ENCODE measurements at regions not wholly inside any gene's neighbourhood (a gene's known extent, or its start where the extent isn't known, plus 50 kb on each side); places are given as distances from the start of the nearest gene placed in this dataset.

DNA sequence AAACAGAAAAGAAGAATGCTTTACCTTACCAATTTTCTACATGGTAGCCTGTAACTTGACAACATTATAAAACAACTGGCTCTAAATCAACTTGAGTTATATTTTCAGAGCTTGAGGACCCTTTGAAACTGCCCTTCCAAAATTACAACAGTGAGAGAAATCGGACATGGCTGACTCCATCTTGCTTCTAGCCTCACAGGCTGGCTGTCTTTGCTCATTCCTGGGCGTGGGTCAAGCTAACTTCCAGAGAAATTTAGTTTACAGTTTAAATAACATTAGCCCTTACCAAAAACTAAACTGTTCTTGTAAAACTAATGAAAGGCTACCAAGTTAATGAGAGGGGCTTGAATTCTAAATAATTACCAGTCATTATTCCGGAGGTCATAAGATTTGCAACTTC, 183.4 kb downstream of the AKR1D1 start:
- H3K4me3 ChIP-seq (replicated peaks in 1 of 3), result no peak overlapping the region
- H3K27me3 ChIP-seq, result no peaks in the 10 kb centered on the region
- H3K27ac ChIP-seq, result no peak overlapping the region
- WGBS, 2 donors, result 91 to 95% methylated on average over 3 of the region's 3 CpGs
- no peak for TF ChIP-seq POLR2A (IDR thresholded peaks at IDR 0.05)
- TF ChIP-seq, protein P1, sequence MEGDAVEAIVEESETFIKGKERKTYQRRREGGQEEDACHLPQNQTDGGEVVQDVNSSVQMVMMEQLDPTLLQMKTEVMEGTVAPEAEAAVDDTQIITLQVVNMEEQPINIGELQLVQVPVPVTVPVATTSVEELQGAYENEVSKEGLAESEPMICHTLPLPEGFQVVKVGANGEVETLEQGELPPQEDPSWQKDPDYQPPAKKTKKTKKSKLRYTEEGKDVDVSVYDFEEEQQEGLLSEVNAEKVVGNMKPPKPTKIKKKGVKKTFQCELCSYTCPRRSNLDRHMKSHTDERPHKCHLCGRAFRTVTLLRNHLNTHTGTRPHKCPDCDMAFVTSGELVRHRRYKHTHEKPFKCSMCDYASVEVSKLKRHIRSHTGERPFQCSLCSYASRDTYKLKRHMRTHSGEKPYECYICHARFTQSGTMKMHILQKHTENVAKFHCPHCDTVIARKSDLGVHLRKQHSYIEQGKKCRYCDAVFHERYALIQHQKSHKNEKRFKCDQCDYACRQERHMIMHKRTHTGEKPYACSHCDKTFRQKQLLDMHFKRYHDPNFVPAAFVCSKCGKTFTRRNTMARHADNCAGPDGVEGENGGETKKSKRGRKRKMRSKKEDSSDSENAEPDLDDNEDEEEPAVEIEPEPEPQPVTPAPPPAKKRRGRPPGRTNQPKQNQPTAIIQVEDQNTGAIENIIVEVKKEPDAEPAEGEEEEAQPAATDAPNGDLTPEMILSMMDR (IDR thresholded peaks at IDR 0.05), result no peak
- H3K4me1 ChIP-seq, result no peaks in the 10 kb centered on the region
- DNase-seq, result no peak
- no peaks in the 10 kb centered on the region for H3K36me3 ChIP-seq
- no peaks in the 10 kb centered on the region for H3K9me3 ChIP-seq
- intact Hi-C loops (cut with DNase I), result no loop called here

DNA sequence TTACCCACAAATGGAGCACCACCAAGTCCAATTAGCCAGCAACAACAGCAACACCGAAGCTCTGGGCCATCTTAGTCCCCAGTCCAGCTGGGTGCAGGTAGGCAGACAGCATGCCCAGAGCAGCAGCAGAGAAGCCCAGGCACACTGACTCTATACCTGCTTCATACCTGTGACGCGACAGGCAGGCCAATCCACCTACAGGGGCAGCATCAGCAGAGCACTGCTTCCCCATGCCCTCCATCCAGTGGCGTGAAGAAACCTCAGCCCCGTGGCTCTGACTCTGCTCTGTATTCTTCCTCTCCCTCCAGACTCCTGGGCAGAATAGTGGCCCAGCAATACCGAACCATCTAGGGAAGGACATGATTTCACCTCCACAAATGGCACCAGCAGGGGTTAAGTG, 191.7 kb downstream of the AKR1D1 start:
- H3K9me3 ChIP-seq, result no peaks in the 10 kb centered on the region
- DNase-seq, result no peak

GRCh38 chr7:138276891-138277290, 183.2 kb upstream of the TRIM24 start:
- TF ChIP-seq POLR2A (IDR thresholded peaks at IDR 0.05), result no peak
- TF ChIP-seq, protein P1 (IDR thresholded peaks at IDR 0.05), result no peak

More for the DNA sequence above, 191.7 kb downstream of the AKR1D1 start:
- intact Hi-C loops (cut with DNase I), result no loop called here
- no peaks in the 10 kb centered on the region for H3K4me1 ChIP-seq
- no peaks in the 10 kb centered on the region for H3K27me3 ChIP-seq
- H3K36me3 ChIP-seq, result no peaks in the 10 kb centered on the region
- TF ChIP-seq, protein P1 (IDR thresholded peaks at IDR 0.05), result no peak
- no peak for TF ChIP-seq POLR2A (IDR thresholded peaks at IDR 0.05)
- H3K27ac ChIP-seq, result no peak overlapping the region
- 89 to 96% methylated on average over 5 to 6 of the region's 6 CpGs for WGBS, 2 donors
- no peak overlapping the region for H3K4me3 ChIP-seq (replicated peaks in 1 of 3)

DNA sequence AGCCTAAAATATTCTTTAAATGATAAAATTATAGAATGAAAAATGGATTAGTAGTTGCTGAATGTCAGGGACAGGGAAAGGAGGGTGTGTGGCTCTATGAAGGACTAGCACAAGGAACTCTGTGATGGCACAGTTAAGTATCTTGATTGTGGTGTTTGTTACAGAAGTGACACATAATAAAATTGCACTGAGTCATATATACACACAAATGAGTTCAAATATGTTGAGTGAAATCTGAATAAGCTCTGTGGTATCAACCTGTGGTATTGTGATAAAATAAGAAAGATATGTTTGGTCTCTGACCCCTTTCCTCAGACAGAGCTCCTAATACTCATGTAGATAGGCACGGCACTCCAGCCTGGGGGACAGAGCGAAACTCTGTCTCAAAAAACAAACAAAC, 181.5 kb upstream of the TRIM24 start:
- no peaks in the 10 kb centered on the region for H3K4me1 ChIP-seq
- 91 to 96% methylated on average over 2 of the region's 2 CpGs for WGBS, 2 donors
- no peak for DNase-seq
- H3K4me3 ChIP-seq (replicated peaks in 1 of 3), result no peak overlapping the region
- intact Hi-C loops (cut with DNase I), result no loop called here
- H3K27ac ChIP-seq, result no peak overlapping the region
- H3K36me3 ChIP-seq, result no peaks in the 10 kb centered on the region
- TF ChIP-seq POLR2A (IDR thresholded peaks at IDR 0.05), result no peak
- TF ChIP-seq, protein P1 (IDR thresholded peaks at IDR 0.05), result no peak
- no peaks in the 10 kb centered on the region for H3K9me3 ChIP-seq
- H3K27me3 ChIP-seq, result no peaks in the 10 kb centered on the region

More at GRCh38 chr7:138276891-138277290, 183.2 kb upstream of the TRIM24 start:
- DNase-seq, result no peak
- Histone ChIP-seq H3K36me3 (no peaks in the 10 kb centered on the region), H3K27me3 (no peaks in the 10 kb centered on the region), H3K27ac (no peak overlapping the region), H3K9me3 (no peaks in the 10 kb centered on the region), H3K4me1 (no peaks in the 10 kb centered on the region), H3K4me3 (replicated peaks in 1 of 3) (no peak overlapping the region)
- intact Hi-C loops (cut with DNase I), result no loop called here

GRCh38 chr7:138282997-138283396, 177.1 kb upstream of the TRIM24 start:
- Histone ChIP-seq H3K36me3 (no peaks in the 10 kb centered on the region), H3K9me3 (no peaks in the 10 kb centered on the region), H3K4me3 (replicated peaks in 1 of 3) (no peak overlapping the region), H3K4me1 (no peaks in the 10 kb centered on the region), H3K27ac (no peak overlapping the region), H3K27me3 (no peaks in the 10 kb centered on the region)
- WGBS, 2 donors, result 76 to 89% methylated on average over 5 of the region's 5 CpGs
- intact Hi-C loops (cut with DNase I), result no loop called here
- no peak for DNase-seq
- TF ChIP-seq POLR2A (IDR thresholded peaks at IDR 0.05), result no peak
- TF ChIP-seq, protein P1 (IDR thresholded peaks at IDR 0.05), result no peak
